NCI-H1694 treated with DMSO at 0.1 percent for 48 hours (cell line): ENCODE measurements at regions not wholly inside any gene's neighbourhood (a gene's known extent, or its start where the extent isn't known, plus 50 kb on each side); places are given as distances from the start of the nearest gene placed in this dataset.
"Not testable (repeated sequence)": the region's sequence is repeated elsewhere in the genome, so short reads cannot be mapped to it uniquely, and the experiment has no call there.

Experiments
- DNase-seq: peaks from one replicate; lab custom pipeline; 2025; lab: John Stamatoyannopoulos, UW

DNA sequence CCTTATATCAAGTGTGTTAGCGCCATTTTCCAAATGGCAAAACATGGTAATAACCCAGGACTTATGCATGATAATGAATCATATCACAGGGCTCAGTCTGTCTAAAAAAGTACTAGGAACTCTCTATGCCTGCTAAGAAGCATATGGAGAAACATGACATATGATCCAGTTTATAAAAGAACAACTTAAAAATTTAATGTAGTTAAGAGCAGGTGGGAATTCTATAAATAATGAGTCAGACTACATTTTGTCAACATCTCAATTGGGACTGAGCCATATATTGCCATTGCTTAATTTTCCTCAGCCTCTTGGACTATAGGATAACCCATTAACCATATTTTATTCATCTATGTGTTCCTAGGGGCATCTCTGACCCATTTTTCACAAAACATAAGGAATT, 360.4 kb upstream of the AGA start:
- no peak for DNase-seq

DNA sequence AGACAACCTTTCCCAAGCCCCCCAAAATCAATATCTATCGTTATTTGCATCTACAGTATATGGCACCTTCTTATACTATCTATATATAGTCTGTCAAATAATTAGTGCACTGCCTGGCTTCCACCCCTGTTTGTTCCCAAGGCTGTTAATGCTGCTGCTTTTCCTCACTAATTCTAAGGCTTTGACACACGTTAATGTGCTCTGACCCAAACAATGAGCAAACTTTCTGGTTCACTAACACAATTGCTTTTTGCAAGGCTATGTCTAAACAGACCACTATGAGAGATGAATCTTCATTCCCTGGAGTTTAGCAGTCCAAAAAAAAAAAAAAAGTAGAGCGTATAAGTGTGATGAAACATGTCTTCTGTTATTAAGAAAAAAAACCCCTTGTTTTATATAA, 360.9 kb upstream of the AGA start:
- DNase-seq: no peak

DNA sequence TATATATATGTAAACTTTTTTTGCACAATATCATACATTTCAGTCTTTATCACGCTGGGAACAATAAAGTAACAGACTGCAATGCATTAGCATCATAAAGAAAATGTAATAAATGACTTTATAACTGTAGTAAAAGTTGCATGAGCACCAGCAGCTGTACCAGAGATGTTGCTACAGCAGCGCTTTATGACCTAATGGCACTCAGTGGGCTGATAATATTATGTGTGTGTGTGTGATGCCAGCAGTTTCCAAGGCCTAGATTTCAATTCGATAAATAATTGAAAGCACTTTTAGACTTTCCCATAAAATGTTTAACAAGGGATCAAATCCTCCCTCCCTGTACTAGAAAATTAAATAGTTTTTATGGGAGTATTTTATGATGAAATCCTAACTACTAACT, 367.6 kb upstream of the AGA start:
- DNase-seq: no peak

DNA sequence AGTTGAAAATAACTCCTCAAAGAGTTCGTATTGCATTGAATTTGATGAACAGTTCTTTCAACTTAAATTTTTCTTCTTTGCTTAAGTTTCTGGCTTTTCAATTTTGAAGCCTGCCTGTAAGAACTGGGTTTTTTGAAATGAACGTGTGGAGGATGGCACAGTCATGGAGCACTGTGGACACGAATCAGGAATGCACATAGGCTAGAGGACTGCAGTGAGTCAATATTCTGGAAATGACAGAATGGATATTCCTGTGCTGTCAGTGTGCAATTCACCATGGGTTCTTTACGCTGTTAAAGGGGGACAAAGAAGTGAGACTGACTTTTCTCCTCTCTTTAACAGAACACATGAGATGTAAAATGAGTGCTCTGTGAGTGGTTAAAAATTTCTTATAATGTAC, 368.0 kb upstream of the AGA start:
- no peak for DNase-seq

DNA sequence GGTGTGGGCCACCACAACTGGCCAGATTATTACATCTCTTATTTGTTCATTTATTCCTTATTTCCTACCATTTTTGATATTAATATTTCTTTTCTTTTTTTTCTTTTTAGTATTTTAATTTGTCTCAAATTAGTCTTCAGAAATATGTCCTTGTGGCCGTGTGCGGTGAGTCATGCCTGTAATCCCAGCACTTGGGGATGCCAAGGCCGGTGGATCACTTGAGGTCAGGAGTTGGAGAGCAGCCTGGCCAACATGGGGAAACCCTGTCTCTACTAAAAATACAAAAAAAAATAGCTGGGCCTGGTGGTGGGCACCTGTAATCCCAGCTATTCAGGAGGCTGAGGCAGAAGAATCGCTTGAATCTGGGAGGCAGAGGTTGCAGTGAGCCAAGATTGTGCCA, 376.2 kb upstream of the AGA start:
- not testable (repeated sequence) for DNase-seq

DNA sequence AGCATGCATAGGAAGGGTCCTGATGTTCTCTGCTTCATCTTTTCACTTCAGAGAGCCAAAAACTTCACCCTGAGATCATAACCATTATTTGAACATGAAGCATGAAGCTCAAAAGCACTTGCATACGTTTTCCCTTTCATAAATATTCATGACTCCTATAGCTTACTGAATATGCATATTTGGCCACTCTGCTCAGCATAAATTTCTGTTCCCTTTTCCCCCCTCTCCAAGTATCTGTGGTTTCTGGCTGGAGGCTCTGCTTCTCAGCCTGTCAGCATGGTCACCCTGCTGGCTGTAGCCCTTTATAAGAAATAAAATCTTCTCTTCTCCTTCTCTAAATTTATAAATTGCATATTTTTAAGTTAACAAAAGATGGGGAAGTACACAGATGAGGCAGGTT, 384.7 kb upstream of the AGA start:
- DNase-seq: no peak

DNA sequence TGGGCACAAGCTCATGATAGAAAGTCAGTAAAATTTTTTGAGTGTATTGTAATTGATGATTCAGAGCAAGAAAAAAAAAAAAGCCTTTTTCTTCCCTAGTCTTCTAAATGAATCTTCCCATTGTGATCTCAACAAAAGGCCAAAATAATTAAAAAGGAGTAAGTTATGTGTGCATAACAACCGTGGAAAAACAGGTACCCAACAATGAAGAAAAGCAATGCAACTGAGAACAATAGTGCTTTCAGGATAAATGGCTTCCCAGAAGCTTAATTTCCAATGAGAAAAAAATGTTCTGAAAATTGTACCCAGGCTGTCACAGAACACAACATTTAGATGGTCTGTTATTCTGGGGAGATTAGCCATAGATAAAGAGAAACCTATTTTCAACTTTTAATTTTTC, 399.0 kb upstream of the AGA start:
- no peak for DNase-seq

DNA sequence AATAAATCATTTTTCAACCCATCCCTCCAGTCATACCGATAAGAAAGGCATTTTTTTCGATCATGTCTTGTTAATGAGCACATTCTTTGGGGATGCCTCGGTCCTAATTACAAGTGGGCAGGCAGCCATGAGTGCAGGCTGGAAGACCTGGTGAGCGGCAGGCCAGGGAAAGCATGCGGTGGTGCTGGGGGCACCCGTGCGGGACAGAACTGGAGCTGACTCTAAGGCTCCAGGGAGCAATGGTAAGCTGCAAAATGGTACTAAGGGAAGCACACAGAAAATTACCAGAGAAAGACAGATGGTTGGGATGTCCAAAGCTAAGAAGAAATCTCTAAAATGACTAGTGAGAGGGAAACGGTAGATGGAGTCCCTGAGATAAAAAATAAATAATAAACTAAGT, 411.0 kb upstream of the AGA start:
- DNase-seq: no peak

DNA sequence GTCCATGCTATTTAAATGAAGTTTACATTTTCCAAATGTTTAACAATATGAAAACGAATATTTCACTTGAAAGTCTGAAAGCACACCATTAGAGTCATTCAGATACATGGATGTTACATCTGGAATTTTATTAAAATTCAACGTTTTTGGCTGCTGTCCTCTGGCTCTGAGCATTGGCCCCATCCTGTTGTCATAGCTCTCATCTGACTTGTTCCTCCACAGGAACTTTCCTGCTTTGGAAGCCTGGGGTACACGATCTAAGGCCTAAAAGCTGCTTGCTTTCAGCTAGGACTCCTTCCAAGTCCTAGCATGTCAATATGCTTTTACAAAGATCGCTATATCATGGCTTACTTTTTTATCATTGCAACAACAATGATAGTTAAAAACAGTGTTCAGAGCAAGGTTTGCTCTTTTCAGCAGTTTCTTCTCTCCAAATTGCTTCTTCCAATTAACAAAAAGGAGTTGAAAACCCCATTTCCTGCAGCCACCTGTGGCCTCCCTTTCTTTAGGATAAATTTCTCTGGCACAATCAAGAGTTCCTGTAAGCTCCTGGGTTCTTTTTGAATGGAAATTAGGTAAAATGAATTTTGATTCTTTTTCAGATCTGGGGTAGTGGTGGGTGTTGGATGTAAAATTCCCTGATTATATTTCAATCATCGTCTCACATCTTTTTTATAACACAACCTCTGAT, 413.4 kb upstream of the AGA start:
- no peak for DNase-seq

DNA sequence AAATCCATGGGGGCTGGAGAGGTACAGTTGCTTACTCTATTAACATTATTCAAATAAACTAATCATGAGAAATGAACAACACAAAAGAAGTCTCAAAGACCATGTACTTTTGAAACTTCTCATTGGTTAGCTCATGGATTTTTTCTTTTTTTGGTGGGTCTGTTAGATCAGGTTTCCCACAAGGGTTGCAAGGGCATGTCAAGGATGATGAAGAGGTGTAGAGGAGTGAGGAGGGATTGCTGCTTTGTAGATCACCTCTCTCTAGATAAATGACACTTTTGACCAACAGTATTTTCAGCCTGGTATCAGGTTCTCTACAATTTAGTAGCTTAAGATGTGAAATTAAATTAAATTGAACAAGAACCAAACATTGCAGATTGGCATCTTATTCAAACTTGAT, 417.9 kb upstream of the AGA start:
- DNase-seq: no peak

DNA sequence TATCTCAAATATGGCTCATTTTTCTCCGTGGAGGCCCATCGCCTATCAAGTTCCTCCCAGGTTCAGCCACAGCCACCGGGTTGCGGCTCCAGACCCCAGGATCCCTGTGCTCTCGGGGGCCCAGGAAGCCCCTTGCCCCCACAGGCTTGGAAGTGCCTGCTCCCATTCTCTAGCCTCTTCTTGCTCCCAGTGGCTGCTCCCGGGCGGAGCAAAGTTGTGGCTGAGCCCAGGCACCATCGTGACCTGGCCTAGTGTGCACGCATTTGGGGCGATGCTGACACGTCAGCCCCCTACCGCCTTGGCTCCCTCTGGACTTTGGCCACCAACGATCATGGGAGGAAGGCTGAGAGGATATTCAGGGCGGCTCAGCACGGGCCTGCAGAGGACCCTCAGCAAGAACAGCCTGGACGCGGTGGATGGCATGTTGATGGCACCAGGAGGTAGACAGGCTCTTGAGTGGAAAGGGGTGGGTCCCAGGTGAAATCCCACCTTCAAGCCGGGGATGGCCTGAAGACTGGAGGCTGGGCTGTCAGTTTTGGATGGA, 419.4 kb upstream of the AGA start:
- DNase-seq: no peak

DNA sequence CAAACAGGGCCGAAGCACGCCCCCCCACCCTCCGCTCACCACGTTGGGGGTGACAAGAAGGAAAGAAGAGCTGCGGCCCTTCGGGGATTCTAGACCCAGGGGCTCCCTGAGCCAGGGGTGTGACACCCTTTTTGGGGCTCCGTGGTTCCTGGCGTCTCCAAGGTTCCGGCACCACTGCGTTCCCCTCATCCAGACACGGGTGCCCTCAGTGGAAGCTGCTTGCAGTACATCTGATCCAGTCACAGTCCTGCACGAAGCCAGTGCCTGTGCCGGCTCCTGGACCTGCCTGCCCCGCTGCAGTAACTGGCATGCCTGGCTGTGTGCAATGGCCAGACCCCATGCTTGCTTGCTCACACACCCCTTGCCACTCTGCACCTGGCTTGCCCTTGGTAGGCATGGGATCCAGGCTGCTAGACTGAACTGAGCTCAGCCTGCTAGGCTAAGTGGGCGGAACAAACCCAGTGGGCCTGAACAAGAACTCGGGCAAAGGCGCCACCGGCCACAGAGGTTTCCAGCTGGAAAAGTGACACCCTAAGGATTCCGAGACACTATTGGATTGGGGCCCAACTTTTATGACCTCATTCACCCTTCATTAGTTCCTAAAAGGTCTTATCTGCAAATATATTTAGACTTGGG, 420.4 kb upstream of the AGA start:
- DNase-seq: no peak

DNA sequence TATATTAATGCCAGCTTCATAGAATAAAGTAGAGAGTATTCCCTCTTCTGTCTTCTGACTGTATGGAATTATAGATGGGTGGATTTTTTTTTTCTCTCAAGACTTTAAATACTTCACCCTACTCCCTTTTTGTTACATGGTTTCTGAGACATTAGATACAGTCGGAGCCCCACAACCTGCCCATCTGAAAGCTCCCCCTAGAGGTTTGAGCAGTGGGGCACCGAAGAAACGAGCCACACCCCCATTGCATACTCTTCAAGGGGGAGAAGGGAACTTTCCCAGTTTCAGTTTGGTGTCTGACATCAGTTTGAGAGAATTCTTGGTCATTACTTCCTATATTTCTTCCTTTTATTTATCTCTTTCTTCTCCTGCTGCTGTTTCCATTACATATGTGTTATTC, 437.6 kb upstream of the AGA start:
- DNase-seq: no peak

DNA sequence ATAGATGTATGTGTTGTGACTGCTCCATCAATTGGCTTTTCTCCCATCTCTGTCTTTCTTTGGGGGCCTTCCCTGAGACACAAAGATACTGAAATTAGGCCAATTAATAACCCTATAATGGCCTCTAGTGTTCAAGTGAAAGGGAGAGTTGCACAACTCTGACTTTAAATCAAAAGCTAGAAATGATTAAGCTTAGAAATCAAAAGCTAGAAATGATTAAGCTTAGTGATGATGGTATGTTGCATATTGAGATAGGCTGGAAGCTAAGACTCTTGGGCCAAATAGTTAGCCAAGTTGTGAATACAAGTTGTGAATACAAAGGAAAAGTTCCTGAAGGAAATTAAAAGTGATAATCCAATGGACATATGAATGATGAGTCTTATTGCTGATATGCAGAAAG, 452.9 kb upstream of the AGA start:
- DNase-seq: no peak

DNA sequence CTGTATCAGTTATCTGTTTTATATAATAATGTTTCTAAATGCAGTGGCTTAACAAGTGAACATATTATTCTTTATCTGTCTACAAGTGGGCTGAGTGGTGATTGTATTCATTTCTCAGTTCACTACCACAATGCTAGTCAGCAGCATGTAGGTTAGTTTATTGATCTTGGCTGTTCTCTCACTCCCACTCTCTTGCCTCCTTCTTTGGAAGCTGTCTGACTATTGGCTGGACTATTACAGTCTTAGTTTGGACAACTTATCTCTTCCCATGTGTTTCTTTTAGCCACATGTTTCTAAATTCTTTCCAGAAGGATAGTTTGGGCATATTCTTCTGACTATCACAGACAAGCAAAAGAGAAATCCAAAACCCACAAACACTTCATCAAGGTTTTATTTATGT, 459.5 kb upstream of the AGA start:
- no peak for DNase-seq

DNA sequence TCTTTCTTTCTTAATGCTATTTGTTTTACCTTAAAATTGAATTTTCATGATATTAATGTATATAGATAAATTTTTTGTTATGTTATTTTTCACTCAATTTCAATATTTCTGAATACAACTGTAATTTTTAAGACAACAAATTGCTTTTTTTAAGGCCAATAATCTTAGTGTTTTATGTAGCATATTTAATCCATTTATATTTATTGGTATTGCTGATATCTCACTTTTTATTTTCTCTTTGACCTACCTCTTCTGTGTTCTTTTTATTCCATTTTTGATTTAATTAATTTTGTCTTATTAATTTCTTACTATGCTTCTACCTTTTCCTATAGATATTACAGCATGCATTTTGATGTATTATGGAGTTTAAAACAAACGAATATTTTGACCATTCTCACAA, 460.1 kb upstream of the AGA start:
- DNase-seq: no peak

DNA sequence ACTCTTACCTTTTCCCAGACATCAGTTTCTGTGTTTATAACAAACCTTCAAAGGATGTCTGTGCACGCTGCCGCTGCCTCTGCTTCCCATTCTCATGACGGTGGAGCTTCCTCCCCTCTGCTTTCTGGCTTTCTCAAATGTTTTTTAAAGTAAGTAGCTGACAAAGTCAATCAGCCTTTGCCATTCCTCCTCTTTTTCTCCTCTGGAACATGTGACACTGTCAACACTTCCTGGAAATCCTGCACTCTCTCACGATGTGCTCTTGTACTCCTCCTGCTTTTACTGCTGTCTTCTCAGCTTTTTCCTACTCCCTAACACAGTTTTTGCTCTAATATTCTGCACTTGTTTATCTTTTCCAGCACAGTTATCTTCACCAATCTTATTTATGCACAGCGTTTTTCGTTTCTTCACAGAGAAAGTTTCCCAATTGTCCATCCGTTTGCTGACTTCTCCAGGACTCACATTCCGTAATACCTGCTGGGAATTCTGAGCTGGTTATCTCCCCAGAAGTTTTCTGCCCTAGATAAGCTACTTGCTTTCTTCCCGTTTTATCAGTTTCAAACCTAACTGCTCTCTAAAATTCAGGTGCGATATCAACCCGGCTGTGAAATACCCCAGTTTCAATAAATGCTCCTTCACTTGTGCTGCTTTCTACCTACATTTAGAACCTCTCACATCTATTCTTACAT, 465.6 kb upstream of the AGA start:
- DNase-seq: no peak

DNA sequence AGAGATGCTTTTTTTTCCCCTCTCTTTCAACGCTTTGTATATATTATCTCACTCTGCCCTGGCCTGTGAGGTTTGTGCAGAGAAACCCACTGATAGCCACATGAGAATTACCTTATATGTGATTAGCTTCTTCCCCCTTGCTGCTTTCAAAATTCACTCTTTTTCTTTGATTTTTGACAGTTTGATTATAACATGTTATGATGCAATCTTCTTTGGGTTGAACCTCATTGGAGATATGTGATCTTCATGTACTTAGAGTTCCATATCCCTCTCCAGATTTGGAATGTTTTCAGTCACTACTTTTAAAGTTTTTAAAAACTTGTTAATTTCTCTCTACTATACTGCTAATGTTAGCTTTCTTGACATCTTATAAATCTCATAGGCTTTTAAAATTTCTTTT, 479.5 kb upstream of the AGA start:
- DNase-seq: no peak

DNA sequence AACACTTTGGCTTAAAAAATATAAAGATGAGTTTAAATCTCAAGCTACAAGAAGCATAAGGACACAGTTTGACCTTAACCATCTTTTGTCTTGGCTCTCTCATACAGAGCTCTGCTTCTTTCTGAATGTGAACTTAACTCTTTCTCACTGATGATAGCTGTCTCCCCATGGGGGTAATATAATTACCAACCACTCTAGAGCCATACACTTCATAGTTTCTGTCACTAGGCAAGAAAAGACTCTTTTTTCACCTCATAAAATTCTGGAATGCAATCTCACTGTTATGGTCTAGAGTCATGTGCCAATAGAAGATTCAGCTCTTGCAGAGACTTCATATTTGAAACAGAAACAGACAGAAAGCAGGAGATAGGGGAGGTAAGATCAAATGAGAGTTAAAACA, 481.7 kb upstream of the AGA start:
- DNase-seq: no peak

DNA sequence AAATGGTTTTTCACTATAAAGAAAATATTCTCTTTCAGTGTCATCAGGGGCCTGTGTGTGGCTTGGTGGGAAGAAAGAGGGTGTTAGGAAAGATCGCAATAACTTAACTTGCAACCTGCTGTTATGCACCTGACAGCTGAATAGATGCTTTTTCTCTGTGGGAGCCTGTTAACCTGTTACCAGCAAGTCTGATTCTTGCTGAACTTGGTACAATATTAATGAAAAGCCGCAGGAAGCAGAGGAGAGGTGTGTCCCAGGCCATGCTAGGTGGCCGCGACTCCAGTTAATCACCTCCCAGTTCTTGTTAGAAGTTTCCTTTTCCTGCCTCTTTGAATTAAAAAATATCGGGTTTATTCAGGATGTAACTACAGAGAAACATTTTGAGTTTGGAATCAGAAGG, 494.8 kb upstream of the AGA start:
- no peak for DNase-seq

DNA sequence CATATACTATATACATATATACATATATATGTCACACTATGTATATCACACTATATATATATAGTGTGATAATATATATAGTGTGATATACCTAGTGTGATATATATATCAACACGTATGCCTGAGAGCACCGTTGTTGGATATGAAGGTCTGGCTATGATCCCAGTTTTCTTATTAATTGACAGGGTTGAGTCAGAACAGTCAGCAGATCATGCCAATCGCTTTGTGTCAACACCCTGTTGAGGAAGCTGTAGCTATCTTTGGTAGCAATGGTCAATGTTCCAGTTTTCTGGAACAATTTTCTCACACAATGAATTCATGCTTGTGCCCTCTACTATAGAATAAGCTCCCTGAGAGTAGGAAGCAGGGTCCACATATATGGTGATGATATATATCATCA, 496.0 kb upstream of the AGA start:
- DNase-seq: no peak

DNA sequence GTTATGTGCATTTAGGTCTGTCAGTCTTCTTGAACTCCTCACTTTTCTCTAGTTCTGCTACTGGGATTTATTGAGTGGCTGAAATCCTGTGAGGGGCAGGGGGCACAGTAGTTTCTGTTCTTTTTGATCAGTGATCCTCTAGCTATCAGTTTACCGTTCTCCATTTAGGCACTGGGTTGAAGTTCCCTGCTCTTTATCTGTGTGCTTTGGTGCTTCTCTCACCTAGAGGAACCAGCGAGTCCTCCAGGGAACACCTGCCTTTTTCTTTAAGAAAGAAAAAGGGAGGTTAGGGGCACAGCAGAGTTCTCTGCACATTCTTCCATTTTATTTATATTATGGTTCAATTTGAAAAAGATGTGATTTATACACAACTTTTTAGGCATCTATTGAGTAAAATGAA, 503.0 kb upstream of the AGA start:
- no peak for DNase-seq

DNA sequence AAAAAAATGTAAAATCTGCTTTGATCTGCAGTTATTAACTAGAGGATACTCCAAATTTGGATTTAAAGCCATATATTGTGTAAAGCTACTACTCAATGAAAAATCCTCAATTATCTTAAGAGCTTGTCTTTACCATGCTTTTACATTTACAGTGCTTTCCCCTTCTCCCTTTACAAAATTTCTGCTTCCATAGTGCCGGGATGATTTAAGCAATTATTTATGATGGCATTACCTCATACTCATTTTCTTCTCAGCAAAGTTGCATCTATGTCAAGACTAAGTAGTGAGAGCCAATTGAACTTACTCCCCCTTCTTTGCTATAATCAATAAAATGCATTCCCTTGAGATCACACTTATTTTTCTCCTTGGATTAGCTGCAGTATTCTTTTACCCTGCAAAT, 505.4 kb upstream of the AGA start:
- no peak for DNase-seq

DNA sequence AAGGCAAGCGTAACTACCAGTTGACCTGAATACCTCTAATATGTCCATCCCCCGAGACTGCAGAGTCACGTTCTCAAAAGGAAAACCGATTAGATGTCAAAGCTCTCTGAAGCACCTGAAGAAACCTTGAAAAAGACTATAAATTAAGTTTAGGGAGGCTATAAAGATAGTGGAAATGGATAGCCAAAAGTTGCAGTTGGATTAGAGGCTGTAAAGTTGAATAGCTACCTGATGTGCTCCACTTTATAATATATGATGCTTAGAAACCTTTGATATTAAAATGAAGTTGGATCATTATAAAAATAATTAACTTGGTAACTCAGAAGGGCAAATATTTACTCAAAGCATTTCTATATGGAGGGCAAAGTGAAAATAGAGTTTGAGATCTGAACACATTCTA, 506.6 kb upstream of the AGA start:
- no peak for DNase-seq
